ENCODE measurements at regions not wholly inside any gene's neighbourhood (a gene's known extent, or its start where the extent isn't known, plus 50 kb on each side); places are given as distances from the start of the nearest gene placed in this dataset.

DNA sequence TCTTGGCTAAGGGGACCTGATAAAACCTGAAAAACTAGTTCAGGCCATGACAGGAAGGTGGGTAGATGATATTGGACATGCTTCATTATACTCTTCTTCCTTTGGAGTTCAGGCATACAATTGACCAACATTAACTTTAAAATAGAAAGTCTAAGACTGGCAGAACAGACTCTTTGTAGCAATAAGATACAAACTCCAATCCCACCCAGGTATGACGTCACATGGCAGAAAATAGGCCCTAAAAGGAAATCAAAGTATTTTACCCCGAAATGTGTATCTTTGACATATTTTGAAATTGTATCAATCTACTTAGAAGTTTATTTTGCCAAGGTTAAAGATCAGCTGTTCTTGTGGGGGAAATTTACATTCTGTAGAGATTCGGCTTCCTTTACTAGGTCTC, 198.1 kb upstream of the LRIG3 start:
- TF ChIP-seq, protein P1, sequence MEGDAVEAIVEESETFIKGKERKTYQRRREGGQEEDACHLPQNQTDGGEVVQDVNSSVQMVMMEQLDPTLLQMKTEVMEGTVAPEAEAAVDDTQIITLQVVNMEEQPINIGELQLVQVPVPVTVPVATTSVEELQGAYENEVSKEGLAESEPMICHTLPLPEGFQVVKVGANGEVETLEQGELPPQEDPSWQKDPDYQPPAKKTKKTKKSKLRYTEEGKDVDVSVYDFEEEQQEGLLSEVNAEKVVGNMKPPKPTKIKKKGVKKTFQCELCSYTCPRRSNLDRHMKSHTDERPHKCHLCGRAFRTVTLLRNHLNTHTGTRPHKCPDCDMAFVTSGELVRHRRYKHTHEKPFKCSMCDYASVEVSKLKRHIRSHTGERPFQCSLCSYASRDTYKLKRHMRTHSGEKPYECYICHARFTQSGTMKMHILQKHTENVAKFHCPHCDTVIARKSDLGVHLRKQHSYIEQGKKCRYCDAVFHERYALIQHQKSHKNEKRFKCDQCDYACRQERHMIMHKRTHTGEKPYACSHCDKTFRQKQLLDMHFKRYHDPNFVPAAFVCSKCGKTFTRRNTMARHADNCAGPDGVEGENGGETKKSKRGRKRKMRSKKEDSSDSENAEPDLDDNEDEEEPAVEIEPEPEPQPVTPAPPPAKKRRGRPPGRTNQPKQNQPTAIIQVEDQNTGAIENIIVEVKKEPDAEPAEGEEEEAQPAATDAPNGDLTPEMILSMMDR (conservative IDR thresholded peaks at IDR 0.05; ENCODE audit: low read depth, low read length), result no peak
- TF ChIP-seq BHLHE40 (IDR thresholded peaks at IDR 0.05; ENCODE audit: low read depth, low read length), result no peak
- no peak for TF ChIP-seq SMC3 (IDR thresholded peaks at IDR 0.05; ENCODE audit: low read depth, low read length)
- TF ChIP-seq, protein P2, sequence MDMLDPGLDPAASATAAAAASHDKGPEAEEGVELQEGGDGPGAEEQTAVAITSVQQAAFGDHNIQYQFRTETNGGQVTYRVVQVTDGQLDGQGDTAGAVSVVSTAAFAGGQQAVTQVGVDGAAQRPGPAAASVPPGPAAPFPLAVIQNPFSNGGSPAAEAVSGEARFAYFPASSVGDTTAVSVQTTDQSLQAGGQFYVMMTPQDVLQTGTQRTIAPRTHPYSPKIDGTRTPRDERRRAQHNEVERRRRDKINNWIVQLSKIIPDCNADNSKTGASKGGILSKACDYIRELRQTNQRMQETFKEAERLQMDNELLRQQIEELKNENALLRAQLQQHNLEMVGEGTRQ (IDR thresholded peaks at IDR 0.05; ENCODE audit: low read depth, low read length), result no peak
- no peak for TF ChIP-seq POLR2A (IDR thresholded peaks at IDR 0.05; ENCODE audit: low read depth, low read length)
- TF ChIP-seq RFX5 (IDR thresholded peaks at IDR 0.05; ENCODE audit: low read depth, low read length), result no peak
- TF ChIP-seq RCOR1 (IDR thresholded peaks at IDR 0.05; ENCODE audit: insufficient replicate concordance, low read length), result no peak
- TF ChIP-seq MXI1 (IDR thresholded peaks at IDR 0.05; ENCODE audit: borderline replicate concordance, low read depth, low read length), result no peak
- no peak for TF ChIP-seq CEBPB (IDR thresholded peaks at IDR 0.05; ENCODE audit: low read depth, low read length)
- no peak for TF ChIP-seq RAD21 (IDR thresholded peaks at IDR 0.05; ENCODE audit: low read length)
- TF ChIP-seq, protein P3, sequence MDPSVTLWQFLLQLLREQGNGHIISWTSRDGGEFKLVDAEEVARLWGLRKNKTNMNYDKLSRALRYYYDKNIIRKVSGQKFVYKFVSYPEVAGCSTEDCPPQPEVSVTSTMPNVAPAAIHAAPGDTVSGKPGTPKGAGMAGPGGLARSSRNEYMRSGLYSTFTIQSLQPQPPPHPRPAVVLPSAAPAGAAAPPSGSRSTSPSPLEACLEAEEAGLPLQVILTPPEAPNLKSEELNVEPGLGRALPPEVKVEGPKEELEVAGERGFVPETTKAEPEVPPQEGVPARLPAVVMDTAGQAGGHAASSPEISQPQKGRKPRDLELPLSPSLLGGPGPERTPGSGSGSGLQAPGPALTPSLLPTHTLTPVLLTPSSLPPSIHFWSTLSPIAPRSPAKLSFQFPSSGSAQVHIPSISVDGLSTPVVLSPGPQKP (IDR thresholded peaks at IDR 0.05; ENCODE audit: borderline replicate concordance, low read depth, low read length), result no peak
- no peak for TF ChIP-seq MAFK (IDR thresholded peaks at IDR 0.05; ENCODE audit: low read depth, low read length)

Measured in IMR-90 (cell line).